Osteocyte (in vitro differentiated cells): ENCODE measurements at regions not wholly inside any gene's neighbourhood (a gene's known extent, or its start where the extent isn't known, plus 50 kb on each side); places are given as distances from the start of the nearest gene placed in this dataset.

Experiments used
- DNase-seq: peaks from one replicate; pipeline ENCODE4 v3.0.0; 2021; ENCODE audit warnings: mixed read lengths; ENCODE audit not compliant: unreplicated experiment; ENCODE audit errors: extremely low spot score
- H3K27ac Mint-ChIP-seq: one replicate; pipeline ENCODE4 v1.8.0; 2021; ENCODE audit warnings: mild to moderate bottlenecking, mixed read lengths; ENCODE audit not compliant: unreplicated experiment
- H3K27me3 Mint-ChIP-seq: one replicate; pipeline ENCODE4 v1.8.0; 2021; ENCODE audit warnings: mixed read lengths; ENCODE audit not compliant: unreplicated experiment
- H3K36me3 Mint-ChIP-seq: one replicate; pipeline ENCODE4 v1.8.0; 2021; ENCODE audit warnings: mixed read lengths; ENCODE audit not compliant: unreplicated experiment
- H3K4me1 Mint-ChIP-seq: one replicate; pipeline ENCODE4 v1.8.0; 2021; ENCODE audit warnings: mixed read lengths; ENCODE audit not compliant: unreplicated experiment
- H3K4me3 Mint-ChIP-seq: one replicate; pipeline ENCODE4 v1.8.0; 2021; ENCODE audit warnings: mild to moderate bottlenecking, moderate library complexity, mixed read lengths; ENCODE audit not compliant: unreplicated experiment
- H3K9me3 Mint-ChIP-seq: one replicate; pipeline ENCODE4 v1.8.0; 2021; ENCODE audit warnings: mixed read lengths; ENCODE audit not compliant: unreplicated experiment
- TF ChIP-seq, protein P1 (sequence below): fragments of 200-600 bp; sonication (generic); IDR thresholded peaks from 2 replicates; pipeline ENCODE4 v1.5.0; 2021; ENCODE audit warnings: antibody characterized with exemption, mild to moderate bottlenecking, moderate library complexity

DNA sequence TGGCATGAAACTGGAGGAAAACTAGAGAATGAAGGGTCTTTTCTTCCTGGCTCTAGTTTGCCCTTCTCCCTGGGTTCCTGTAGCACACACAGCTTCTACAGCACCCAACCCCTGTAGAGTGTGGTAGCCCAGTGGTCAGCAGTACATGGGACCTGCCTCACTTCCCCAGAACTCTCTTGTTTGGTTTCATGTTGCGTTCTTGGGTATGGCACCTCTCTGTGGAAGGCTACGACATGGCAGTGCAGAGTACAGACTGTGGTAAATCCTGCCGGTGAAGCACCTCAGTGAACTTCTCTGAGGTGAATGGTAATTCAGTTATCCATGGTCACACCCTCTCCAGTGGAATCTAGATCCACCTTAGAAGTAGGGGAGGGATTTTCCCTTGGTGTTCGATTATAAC, 105.5 kb downstream of the TLR4 start:
- TF ChIP-seq, protein P1, sequence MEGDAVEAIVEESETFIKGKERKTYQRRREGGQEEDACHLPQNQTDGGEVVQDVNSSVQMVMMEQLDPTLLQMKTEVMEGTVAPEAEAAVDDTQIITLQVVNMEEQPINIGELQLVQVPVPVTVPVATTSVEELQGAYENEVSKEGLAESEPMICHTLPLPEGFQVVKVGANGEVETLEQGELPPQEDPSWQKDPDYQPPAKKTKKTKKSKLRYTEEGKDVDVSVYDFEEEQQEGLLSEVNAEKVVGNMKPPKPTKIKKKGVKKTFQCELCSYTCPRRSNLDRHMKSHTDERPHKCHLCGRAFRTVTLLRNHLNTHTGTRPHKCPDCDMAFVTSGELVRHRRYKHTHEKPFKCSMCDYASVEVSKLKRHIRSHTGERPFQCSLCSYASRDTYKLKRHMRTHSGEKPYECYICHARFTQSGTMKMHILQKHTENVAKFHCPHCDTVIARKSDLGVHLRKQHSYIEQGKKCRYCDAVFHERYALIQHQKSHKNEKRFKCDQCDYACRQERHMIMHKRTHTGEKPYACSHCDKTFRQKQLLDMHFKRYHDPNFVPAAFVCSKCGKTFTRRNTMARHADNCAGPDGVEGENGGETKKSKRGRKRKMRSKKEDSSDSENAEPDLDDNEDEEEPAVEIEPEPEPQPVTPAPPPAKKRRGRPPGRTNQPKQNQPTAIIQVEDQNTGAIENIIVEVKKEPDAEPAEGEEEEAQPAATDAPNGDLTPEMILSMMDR = no peak

DNA sequence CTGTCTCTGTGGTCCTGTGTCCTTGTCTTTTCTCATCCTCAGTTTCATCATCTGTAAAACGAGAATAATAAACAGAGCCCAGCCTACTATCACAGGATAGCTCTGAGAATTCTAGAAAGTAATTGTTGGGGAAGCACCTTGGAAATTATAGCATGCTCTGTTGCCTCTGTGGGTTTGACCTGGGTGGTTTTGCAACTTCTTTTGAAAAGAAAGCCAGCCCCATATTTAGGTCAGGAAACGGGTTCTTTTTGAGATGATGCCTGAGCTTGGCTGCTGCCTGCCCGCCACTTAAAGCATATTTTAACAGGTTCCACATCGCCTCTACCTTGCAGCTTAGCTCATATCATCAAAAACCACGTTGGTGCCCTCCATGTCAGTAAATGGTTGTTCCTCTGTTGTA, 111.1 kb downstream of the TLR4 start:
- H3K27ac Mint-ChIP-seq = no peak overlapping the region
- TF ChIP-seq, protein P1 = no peak
- H3K9me3 Mint-ChIP-seq = no peaks in the 10 kb centered on the region
- no peak overlapping the region for H3K4me3 Mint-ChIP-seq
- peaks cover 44% of the 10 kb centered on the region for H3K27me3 Mint-ChIP-seq
- no peak for DNase-seq
- H3K36me3 Mint-ChIP-seq = no peaks in the 10 kb centered on the region
- H3K4me1 Mint-ChIP-seq = no peaks in the 10 kb centered on the region

More for the DNA sequence above, 105.5 kb downstream of the TLR4 start:
- Mint-ChIP-seq H3K27ac (no peak overlapping the region), H3K27me3 (peaks cover 28% of the 10 kb centered on the region), H3K4me3 (no peak overlapping the region), H3K9me3 (no peaks in the 10 kb centered on the region), H3K4me1 (no peaks in the 10 kb centered on the region), H3K36me3 (no peaks in the 10 kb centered on the region)
- no peak for DNase-seq

DNA sequence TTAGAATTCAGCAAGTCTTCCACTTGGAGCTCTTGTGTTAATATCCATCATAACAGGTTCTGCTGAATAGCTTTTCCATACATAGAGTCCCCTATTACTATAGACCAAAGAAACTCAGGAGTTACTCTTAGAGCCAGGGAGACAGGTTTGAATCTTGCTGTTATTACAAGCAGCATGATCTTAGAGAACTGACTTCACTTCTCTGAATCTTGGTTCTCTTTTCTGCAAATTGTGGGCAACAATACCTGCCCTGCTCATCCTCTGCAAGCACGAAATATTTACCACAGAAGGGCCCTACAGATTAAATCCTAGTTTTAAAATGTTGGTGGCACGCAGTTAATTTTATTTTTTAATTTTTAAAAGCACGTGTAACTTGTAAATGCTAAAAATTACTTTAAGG, 111.7 kb downstream of the TLR4 start:
- Mint-ChIP-seq H3K9me3 (no peaks in the 10 kb centered on the region), H3K4me3 (no peak overlapping the region), H3K27me3 (peaks cover 44% of the 10 kb centered on the region), H3K27ac (no peak overlapping the region), H3K36me3 (no peaks in the 10 kb centered on the region), H3K4me1 (no peaks in the 10 kb centered on the region)
- TF ChIP-seq, protein P1 = no peak
- no peak for DNase-seq

DNA sequence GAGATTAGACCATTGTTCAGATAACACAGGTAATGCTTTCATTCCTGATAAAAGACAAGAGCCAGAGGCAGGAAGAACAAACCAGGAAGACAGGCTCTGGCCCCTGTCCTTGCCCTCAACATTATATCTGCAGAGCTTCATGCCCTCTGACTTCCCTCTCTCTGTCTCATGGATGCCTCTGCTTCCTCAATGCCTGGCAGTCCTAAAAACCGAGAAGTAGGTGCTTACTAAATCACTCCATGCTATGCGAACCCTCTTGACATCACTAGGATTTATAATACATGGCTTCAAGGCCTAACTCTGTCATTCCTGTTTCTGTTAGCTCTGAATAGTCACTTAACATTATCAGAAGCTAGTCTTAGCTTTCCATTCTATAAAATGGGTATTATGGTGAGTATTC, 117.8 kb downstream of the TLR4 start:
- H3K4me3 Mint-ChIP-seq = no peak overlapping the region
- no peaks in the 10 kb centered on the region for H3K9me3 Mint-ChIP-seq
- peaks cover 37% of the 10 kb centered on the region for H3K27me3 Mint-ChIP-seq
- H3K36me3 Mint-ChIP-seq = no peaks in the 10 kb centered on the region
- no peak overlapping the region for H3K27ac Mint-ChIP-seq
- TF ChIP-seq, protein P1 = no peak
- H3K4me1 Mint-ChIP-seq = no peaks in the 10 kb centered on the region
- no peak for DNase-seq

DNA sequence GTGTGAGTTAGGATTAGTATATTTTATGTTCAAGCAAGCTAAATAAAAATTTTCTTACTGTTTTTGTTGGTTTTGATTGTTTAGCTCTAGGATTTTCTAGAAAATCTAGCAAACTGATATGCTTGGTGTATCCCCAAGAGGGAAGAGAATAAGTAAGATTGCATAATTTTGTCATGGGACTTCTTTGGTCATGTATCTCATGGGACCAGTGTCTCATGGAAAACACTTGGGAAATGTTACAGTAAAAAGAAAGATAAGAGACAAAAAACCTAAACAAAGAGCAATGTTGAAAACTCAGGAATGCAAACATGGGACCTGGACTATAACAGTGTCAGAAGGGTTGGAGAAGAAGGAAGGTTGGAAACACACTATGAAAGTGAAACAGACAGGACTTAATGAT, 119.4 kb downstream of the TLR4 start:
- H3K27ac Mint-ChIP-seq = no peak overlapping the region
- H3K27me3 Mint-ChIP-seq = peaks cover 30% of the 10 kb centered on the region
- no peaks in the 10 kb centered on the region for H3K4me1 Mint-ChIP-seq
- no peaks in the 10 kb centered on the region for H3K9me3 Mint-ChIP-seq
- no peak for DNase-seq
- H3K4me3 Mint-ChIP-seq = no peak overlapping the region
- TF ChIP-seq, protein P1 = no peak
- no peaks in the 10 kb centered on the region for H3K36me3 Mint-ChIP-seq
